Forelimb muscle (tissue), 1 donor: ENCODE measurements at regions not wholly inside any gene's neighbourhood (a gene's known extent, or its start where the extent isn't known, plus 50 kb on each side); places are given as distances from the start of the nearest gene placed in this dataset.
"Not testable (repeated sequence)": the region's sequence is repeated elsewhere in the genome, so short reads cannot be mapped to it uniquely, and the experiment has no call there.

Experiments
- DNase-seq: peaks from one replicate; pipeline ENCODE4 v3.0.0-alpha.2; 2013; ENCODE audit warnings: low read depth

DNA sequence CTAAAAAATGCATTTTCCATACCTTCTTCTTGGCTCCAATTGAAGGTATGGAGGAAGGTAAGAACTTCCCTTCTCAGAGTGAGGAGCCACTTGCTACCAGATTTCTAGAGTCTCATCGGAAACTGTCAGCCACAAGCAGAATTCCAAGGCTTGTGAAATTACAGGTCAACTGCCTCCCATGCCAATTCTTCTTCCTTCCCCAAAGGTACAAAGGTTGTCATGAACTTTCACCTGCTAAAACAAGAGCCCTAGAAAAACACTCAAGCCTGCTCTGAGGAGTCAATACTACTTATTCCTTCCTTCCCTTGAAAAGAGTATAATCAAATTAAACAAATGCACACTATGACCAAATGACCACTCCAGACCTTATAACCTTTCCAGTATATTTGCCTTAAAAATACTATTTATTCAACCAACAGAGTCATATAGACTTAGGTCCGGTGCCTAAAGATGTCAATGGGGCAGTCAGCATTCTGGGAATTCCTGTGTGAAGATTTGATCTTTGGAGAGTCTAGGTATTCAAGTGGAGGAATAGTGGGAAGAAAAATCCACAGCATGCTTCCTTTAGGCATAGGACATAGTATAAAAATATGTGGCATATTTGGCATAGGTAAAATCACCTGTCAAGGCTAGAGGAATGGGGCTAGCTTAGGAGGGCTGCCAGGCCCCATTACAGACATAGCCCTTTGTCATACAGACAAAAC, 539.3 kb downstream of the LIG4 start:
- DNase-seq, result no peak

- peak; percentile 20 for DNase-seq
Observed at GRCh38 chr13:107669391-107669993, 545.8 kb downstream of the LIG4 start.

- no peak for DNase-seq
Observed at GRCh38 chr13:107665926-107666458, 549.3 kb downstream of the LIG4 start.

DNA sequence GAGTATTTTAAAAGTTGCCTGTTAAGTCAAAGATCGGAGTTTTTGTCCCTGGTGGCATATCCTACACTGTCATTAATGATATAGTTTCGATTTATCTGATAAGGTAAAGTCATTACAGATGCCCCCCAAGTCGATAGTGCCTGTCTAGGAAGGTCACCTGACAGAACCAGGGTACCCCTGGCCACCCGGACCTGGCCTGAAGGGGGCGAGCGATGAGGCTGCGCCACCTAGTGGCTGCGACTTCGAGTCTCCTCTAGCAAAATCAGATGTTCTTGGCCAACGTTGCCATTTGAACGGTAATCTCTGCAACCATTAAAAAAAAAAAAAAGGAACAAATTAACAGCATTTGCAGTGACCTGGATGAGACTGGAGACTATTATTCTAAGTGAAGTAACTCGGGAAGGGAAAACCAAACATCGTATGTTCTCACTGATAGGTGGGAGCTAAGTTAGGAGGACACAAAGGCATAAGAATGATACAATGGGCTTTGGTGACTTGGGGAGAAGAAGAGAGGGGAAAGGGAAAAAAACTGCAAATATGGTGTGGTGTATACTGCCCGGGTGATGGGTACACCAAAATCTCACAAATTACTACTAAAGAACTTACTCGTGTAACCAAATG, 565.1 kb downstream of the LIG4 start:
- no peak for DNase-seq

DNA sequence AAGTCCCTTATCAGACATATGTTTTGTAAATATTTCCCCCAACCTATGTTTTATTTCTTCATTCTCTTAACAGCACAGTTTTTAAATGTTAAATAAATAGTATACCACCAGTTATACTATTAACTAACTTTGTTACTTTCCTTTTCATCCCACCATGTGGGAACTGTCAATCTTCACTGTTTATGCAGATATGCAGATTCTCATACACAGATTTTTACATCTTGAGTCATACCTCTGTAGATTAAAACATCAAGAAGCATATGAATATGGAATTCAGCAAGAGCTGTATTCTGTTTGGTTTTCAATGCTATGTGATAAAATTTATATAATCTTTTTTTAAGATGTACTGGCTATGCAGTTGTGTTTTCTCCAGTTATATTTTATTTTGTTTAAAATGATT, 566.3 kb downstream of the LIG4 start:
- no peak for DNase-seq

DNA sequence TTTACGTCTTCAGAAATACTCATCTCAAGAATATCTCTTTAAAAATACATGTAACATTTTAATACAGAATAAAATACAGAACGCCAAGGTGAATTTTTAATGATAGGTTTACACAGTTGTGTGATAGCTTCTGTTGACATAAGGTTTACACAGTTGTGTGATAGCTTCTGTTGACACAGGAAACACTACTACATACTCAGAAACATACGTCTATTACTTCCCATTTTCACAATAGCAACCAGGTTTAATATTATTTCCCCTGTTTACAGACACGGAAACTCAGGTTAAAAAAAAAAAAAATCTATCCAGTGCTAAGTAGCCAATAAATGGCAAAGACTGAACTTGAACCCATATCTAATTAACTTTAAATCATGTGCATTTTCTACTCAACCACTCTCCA, 571.2 kb downstream of the LIG4 start:
- no peak for DNase-seq

GRCh38 chr13:107643615-107644014, 571.7 kb downstream of the LIG4 start:
- no peak for DNase-seq

DNA sequence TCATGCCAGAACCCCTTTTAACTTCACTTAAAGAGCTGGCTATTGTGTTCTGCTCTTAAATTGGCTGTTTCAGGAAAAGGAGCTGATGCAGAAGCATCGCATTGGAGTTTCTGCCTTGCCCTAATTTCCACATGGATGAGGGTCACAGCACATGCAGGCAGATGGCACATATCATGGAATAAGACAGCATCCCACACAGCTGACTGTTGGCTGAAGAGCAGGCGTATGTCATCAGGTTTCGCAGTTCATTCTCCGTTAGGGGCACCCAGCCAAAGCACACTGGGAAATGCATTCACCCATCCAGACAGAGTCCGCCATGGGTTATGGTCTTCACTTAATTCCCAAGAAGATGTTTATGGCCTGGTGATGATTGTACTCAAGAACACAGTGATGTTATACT, 572.5 kb downstream of the LIG4 start:
- DNase-seq, result no peak

GRCh38 chr13:107641574-107641973, 573.8 kb downstream of the LIG4 start:
- no peak for DNase-seq

GRCh38 chr13:107625648-107626047, 589.7 kb downstream of the LIG4 start:
- no peak for DNase-seq

DNA sequence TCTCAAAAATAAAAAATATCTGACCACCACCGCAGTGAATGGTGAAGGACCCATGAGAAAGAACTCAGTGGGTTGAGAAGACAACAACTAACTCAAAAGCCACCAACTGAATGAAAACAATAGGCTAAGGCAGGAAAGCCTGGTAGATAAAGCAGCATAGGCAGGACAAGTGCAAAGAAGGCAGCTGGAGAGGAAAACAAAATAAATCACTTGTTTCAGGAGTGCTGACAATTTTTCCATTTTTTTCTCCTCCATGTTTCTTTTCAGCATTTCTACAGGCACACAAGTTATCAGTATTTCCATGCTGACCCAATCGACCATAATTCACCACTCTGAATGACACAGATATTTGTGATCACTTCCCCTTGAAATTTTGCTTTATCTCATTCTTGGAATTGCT, 597.8 kb downstream of the LIG4 start:
- no peak for DNase-seq

DNA sequence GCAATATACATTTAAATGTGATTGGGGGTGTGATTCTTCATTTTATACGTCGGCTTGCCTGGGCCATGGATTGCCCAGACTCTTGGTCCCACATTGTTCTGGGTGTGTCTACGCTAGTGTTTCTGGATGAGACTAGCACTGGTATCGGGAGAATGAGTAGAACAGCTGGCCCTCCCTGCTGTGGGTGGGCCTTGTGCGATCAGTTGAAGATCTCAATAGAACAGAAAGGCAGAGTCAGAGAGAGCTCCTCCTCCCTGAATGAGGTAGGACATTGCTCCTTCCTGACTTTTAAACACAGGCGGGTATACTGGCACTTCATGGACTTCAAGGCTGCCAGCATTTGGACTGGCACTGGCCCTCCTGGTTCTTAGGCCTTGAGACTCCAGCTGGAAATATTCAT, 603.0 kb downstream of the LIG4 start:
- DNase-seq, result no peak

- no peak for DNase-seq
Observed at GRCh38 chr13:107608736-107609135, 606.6 kb downstream of the LIG4 start.

- DNase-seq, result no peak
Observed at GRCh38 chr13:107600971-107601370, 614.4 kb downstream of the LIG4 start.

GRCh38 chr13:107596306-107596705, 619.0 kb downstream of the LIG4 start:
- not testable (repeated sequence) for DNase-seq

- no peak for DNase-seq
Observed at GRCh38 chr13:107590556-107590955, 624.8 kb downstream of the LIG4 start.

DNA sequence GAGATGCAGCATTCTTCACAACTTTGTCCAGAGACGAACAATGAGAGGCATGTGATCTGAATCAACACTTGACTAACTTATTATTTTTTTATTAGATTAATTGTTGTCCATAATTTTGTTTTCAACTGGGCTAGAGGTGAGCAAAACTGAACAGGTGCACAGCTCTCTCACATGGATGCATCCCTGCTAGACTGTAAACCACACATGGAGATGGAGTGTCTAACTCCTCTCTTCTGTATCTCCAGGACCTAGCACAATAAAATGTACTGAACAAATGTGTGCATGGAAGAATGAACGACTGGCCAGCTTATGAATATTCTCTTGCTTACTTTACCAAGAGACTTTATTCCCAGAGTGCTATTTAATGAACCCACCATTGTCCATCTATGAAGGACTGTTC, 627.7 kb downstream of the LIG4 start:
- no peak for DNase-seq

DNA sequence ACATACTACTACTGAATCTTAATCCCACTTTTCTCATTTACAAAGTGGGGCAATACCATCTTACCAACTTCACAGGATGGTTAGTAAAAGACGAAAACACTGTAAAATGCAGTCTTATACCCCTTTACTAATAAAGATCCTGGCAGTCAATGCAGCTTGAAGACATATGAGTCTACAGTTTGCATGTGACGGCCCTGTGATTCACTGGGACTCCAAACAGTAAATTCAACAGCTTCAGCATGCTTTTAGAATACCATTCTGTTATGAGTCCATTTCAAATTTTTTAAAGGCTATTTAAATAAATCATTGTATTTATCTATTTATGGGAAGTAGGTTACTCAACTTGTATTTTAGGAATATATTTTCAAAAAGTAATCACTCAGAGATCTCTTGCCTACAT, 629.1 kb downstream of the LIG4 start:
- no peak for DNase-seq

GRCh38 chr13:107585469-107586180, 629.7 kb downstream of the LIG4 start:
- no peak for DNase-seq

DNA sequence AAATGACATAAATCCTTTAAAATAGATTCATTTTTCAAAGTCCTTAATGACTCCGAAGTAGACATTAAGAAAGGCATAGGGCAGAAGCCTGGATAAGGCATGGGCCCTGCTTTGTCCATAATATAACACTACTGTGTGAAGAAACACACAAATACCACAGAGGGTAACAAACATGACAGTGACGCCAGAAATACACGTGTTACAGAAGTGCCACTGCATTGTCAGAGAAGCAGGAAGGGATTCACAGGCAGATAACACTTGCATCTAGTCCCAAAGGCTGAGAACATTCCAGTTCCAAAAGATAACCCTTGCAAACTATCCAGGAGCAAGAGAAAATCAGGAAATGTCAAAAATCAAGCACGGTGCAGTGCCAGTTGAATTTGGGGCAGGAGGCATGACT, 633.2 kb downstream of the LIG4 start:
- DNase-seq, result no peak

GRCh38 chr13:107580741-107581412, 634.5 kb downstream of the LIG4 start:
- DNase-seq, result no peak

DNA sequence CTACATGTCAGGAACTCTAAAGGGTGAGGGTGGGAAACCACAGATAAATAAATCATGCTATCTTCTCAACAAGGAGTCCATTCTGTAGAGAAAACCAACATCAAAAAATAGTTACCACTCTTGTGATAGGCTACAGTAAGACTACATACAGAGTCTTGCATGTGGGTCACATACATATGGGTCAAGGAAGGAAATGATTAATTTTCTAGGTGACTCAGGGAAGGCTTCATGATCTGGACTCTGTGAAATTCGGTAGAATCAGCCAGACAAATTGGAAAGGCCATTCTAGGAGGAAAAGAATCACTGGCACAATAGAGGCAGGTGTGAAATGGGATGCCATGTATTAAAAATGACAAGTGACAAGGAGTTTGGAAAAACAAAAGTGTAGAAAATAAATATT, 638.9 kb downstream of the LIG4 start:
- no peak for DNase-seq
